Neural cell (in vitro differentiated cells): ENCODE measurements at regions not wholly inside any gene's neighbourhood (a gene's known extent, or its start where the extent isn't known, plus 50 kb on each side); places are given as distances from the start of the nearest gene placed in this dataset.

Source experiments
- H2AFZ ChIP-seq: fragments of 200-600, 300-800 bp; sonication (generic), shearing (Covaris generic); 2 replicates; pipeline ENCODE4 v1.6.0; 2014; ENCODE audit warnings: low read depth, mild to moderate bottlenecking, antibody characterized with exemption, low read length, moderate library complexity
- H3F3A ChIP-seq: fragments of 200-600 bp; shearing (Covaris generic); 2 replicates; pipeline ENCODE4 v1.6.1; 2016; ENCODE audit warnings: mild to moderate bottlenecking, moderate library complexity, mixed read lengths, antibody characterized with exemption, low read length; ENCODE audit not compliant: insufficient read depth, poor library complexity, severe bottlenecking
- H3K27ac ChIP-seq: fragments of 200-600, 300-800 bp; sonication (generic), shearing (Covaris generic); 2 replicates; pipeline ENCODE4 v1.5.1; 2014; ENCODE audit warnings: mild to moderate bottlenecking, low read length, moderate library complexity
- H3K27me3 ChIP-seq: fragments of 300-800, 200-600 bp; sonication (generic), shearing (Covaris generic); 2 replicates; pipeline ENCODE4 v1.6.0; 2014; ENCODE audit warnings: mild to moderate bottlenecking, low read depth, low read length, moderate library complexity; ENCODE audit not compliant: insufficient read depth
- H3K36me3 ChIP-seq: fragments of 300-800, 200-600 bp; sonication (generic), shearing (Covaris generic); 2 replicates; pipeline ENCODE4 v1.5.1; 2014; ENCODE audit warnings: mild to moderate bottlenecking, antibody characterized with exemption, low read length, moderate library complexity; ENCODE audit not compliant: insufficient read depth
- H3K4me2 ChIP-seq: fragments of 300-800, 200-600 bp; sonication (generic), shearing (Covaris generic); 2 replicates; pipeline ENCODE4 v1.6.0; 2014; ENCODE audit warnings: mild to moderate bottlenecking, low read length
- H3K4me3 ChIP-seq: fragments of 300-800, 200-600 bp; sonication (generic), shearing (Covaris generic); 2 replicates; pipeline ENCODE4 v1.5.1; 2014; ENCODE audit warnings: mild to moderate bottlenecking, low read length, moderate library complexity
- H3K79me2 ChIP-seq: fragments of 200-600 bp; shearing (Covaris generic); replicated peaks from 2 replicates; pipeline ENCODE4 v1.6.0; 2014; ENCODE audit warnings: mild to moderate bottlenecking, low read length, moderate library complexity; ENCODE audit not compliant: insufficient read depth
- H3K9ac ChIP-seq: fragments of 300-800, 200-600 bp; sonication (generic), shearing (Covaris generic); 2 replicates; pipeline ENCODE4 v1.6.1; 2016; ENCODE audit warnings: mild to moderate bottlenecking, low read length, mixed read lengths
- H3K9me2 ChIP-seq: fragments of 200-600 bp; shearing (Covaris generic); 2 replicates; pipeline ENCODE4 v1.6.1; 2016; ENCODE audit warnings: mild to moderate bottlenecking, low read length, mixed read lengths; ENCODE audit not compliant: insufficient read depth
- H3K9me3 ChIP-seq: fragments of 200-600, 300-800 bp; sonication (generic), shearing (Covaris generic); 2 replicates; pipeline ENCODE4 v1.6.1; 2016; ENCODE audit warnings: mild to moderate bottlenecking, mixed run types, low read length, moderate library complexity, mixed read lengths
- H4K20me1 ChIP-seq: fragments of 200-600 bp; shearing (Covaris generic); 2 replicates; pipeline ENCODE4 v1.6.1; 2016; ENCODE audit warnings: mild to moderate bottlenecking, mixed run types; ENCODE audit not compliant: insufficient read depth
- CTCF ChIP-seq: fragments of 450-650 bp; IDR thresholded peaks from 2 replicates; pipeline ENCODE4 v1.5.1; 2014; ENCODE audit warnings: antibody characterized with exemption, mild to moderate bottlenecking, moderate library complexity; ENCODE audit not compliant: poor library complexity, severe bottlenecking
- EP300 ChIP-seq: fragments of 450-650 bp; conservative IDR thresholded peaks from 2 replicates; pipeline ENCODE4 v1.6.1; 2014; ENCODE audit warnings: antibody characterized with exemption, mild to moderate bottlenecking, moderate library complexity; ENCODE audit not compliant: poor library complexity, severe bottlenecking
- EZH2 ChIP-seq: fragments of 200-600, 300-800 bp; shearing (Covaris generic), sonication (generic); IDR thresholded peaks from 2 replicates; pipeline ENCODE4 v1.6.1; 2014; ENCODE audit warnings: antibody characterized with exemption, low read length, borderline replicate concordance, mild to moderate bottlenecking; ENCODE audit not compliant: insufficient read depth, poor library complexity, severe bottlenecking
- MXI1 ChIP-seq: fragments of 450-650 bp; conservative IDR thresholded peaks from 2 replicates; pipeline ENCODE4 v1.6.1; 2014; ENCODE audit warnings: antibody characterized with exemption, mild to moderate bottlenecking; ENCODE audit not compliant: poor library complexity, severe bottlenecking
- POLR2AphosphoS5 ChIP-seq: IDR thresholded peaks from 2 replicates; pipeline ENCODE4 v1.6.1; 2012
- RAD21 ChIP-seq: fragments of 450-650 bp; conservative IDR thresholded peaks from 2 replicates; pipeline ENCODE4 v1.6.1; 2014; ENCODE audit warnings: antibody characterized with exemption, mild to moderate bottlenecking, moderate library complexity
- REST ChIP-seq: IDR thresholded peaks from 2 replicates; pipeline ENCODE4 v1.6.1; 2012; ENCODE audit warnings: borderline replicate concordance
- SMC3 ChIP-seq: fragments of 450-650 bp; conservative IDR thresholded peaks from 2 replicates; pipeline ENCODE4 v1.6.1; 2014; ENCODE audit warnings: antibody characterized with exemption, mild to moderate bottlenecking, moderate library complexity; ENCODE audit not compliant: poor library complexity
- TAF1 ChIP-seq: IDR thresholded peaks from 2 replicates; pipeline ENCODE4 v1.6.1; 2012; ENCODE audit warnings: low read depth

DNA sequence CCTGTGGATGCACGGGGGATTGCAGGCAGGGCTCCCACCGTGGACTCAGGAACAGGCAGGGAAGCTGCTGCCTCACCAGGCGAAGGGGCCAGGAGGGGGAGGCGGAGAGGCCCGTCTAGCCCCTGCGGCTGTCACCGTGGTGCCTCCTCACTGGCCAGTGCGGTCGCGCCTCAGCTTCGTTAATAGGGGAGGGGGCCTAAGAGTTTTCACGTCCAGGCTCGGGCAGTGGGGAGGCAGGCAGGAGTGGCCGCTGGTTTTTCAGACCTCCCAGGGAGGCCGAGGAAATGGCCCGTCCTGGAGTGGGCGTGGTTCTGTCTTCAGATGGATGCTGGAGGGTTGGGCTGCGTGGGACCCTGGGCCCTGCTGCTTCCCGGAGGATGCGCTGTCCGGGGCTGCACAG is 91.1 kb upstream of the B3GAT1 start:
- H2AFZ ChIP-seq: no peak overlapping the region
- no peaks in the 10 kb centered on the region for H3K9me2 ChIP-seq
- no peaks in the 10 kb centered on the region for H3K79me2 ChIP-seq
- no peak for TF ChIP-seq RAD21
- TF ChIP-seq SMC3: no peak
- TF ChIP-seq EP300: no peak
- no peak for TF ChIP-seq POLR2AphosphoS5
- no peak for TF ChIP-seq TAF1
- no peak for TF ChIP-seq MXI1
- TF ChIP-seq CTCF: no peak
- no peak for TF ChIP-seq REST
- no peak for TF ChIP-seq EZH2
- no peaks in the 10 kb centered on the region for H4K20me1 ChIP-seq
- no peak overlapping the region for H3K27ac ChIP-seq
- no peaks in the 10 kb centered on the region for H3K36me3 ChIP-seq
- no peak overlapping the region for H3K4me2 ChIP-seq
- no peak overlapping the region for H3K9ac ChIP-seq
- H3F3A ChIP-seq: no peaks in the 10 kb centered on the region
- H3K9me3 ChIP-seq: no peaks in the 10 kb centered on the region
- no peaks in the 10 kb centered on the region for H3K27me3 ChIP-seq
- H3K4me3 ChIP-seq: no peak overlapping the region

DNA sequence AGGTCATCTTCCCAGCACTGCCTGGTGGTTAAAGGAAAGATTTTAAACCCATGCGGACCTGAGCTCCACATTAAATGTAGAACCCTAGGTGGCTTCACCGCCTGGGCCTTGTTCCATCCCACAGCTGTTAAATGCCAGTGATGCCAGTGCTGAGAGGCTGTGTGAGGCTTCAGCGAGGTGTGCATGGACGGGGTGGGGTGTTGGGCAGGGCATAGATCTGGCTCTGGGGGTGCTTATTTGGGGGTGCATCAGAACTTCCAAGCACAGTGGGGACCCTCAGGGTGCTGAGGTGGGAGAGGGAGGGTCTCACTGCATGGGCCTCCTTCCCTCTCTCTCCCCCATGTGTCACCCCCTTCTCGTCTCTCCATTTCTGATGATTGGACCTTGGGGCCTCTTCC is 90.1 kb upstream of the B3GAT1 start:
- no peak overlapping the region for H2AFZ ChIP-seq
- no peak overlapping the region for H3K4me3 ChIP-seq
- no peaks in the 10 kb centered on the region for H3K9me2 ChIP-seq
- H3K4me2 ChIP-seq: no peak overlapping the region
- no peaks in the 10 kb centered on the region for H3K79me2 ChIP-seq
- no peaks in the 10 kb centered on the region for H3K36me3 ChIP-seq
- no peak for TF ChIP-seq REST
- TF ChIP-seq RAD21: no peak
- no peak for TF ChIP-seq SMC3
- no peak for TF ChIP-seq EP300
- TF ChIP-seq POLR2AphosphoS5: no peak
- TF ChIP-seq TAF1: no peak
- TF ChIP-seq CTCF: no peak
- TF ChIP-seq EZH2: no peak
- TF ChIP-seq MXI1: no peak
- no peak overlapping the region for H3K27ac ChIP-seq
- H3K9ac ChIP-seq: no peak overlapping the region
- H3F3A ChIP-seq: no peaks in the 10 kb centered on the region
- no peaks in the 10 kb centered on the region for H4K20me1 ChIP-seq
- H3K9me3 ChIP-seq: no peaks in the 10 kb centered on the region
- no peaks in the 10 kb centered on the region for H3K27me3 ChIP-seq
